ENCODE measurements at regions not wholly inside any gene's neighbourhood (a gene's known extent, or its start where the extent isn't known, plus 50 kb on each side); places are given as distances from the start of the nearest gene placed in this dataset.
"Not testable (repeated sequence)": the region's sequence is repeated elsewhere in the genome, so short reads cannot be mapped to it uniquely, and the experiment has no call there.

GRCh38 chr1:191498825-191499224 lies 659.4 kb upstream of the RGS18 start:
- no peak for DNase-seq (ENCODE audit: low read depth)
- TF ChIP-seq CTCF (IDR thresholded peaks at IDR 0.05; ENCODE audit: control insufficient read depth, extremely low read depth, insufficient read depth): no peak
- H3K4me3 ChIP-seq (ENCODE audit: low read depth, low read length): no peak overlapping the region

GRCh38 chr1:191504999-191505398 lies 653.3 kb upstream of the RGS18 start:
- H3K4me3 ChIP-seq (ENCODE audit: low read depth, low read length): no peak overlapping the region
- DNase-seq (ENCODE audit: low read depth): no peak
- no peak for TF ChIP-seq CTCF (IDR thresholded peaks at IDR 0.05; ENCODE audit: control insufficient read depth, extremely low read depth, insufficient read depth)

DNA sequence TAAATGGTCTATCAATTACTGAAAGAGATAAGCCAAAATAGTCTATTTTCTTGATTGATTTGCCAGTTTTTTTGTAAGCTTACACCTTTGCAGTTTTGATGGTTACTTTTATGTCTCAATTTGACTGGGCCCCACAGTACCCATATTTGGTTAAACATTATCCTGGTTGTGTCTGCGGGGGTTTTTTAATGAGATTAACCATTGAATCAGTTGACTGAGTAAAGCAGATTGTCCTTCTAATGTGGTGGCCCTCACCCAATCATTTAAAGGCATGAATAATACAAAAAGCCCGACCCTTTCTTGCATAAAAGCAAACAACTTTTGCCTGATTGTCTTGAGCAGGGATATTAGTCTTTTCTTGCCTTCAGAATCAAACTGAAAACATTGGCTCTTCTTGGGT lies 650.0 kb upstream of the RGS18 start:
- no peak for TF ChIP-seq CTCF (IDR thresholded peaks at IDR 0.05; ENCODE audit: control insufficient read depth, extremely low read depth, insufficient read depth)
- DNase-seq (ENCODE audit: low read depth): no peak

DNA sequence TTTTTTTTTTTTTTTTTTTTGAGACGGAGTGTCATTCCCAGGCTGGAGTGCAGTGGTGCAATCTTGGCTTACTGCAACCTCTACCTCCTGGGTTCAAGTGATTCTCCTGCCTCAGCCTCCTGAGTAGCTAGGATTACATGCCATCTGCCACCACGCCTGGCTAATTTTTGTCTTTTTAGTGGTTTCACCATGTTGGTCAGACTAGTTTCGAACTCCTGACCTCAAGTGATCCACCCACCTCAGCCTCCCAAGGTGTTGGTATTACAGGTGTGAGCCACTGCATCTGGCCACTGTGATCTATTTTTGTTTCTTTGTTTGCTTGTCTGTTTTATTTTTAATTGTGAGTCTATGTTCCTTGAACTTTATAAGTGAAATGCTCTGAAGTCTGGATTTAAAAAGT lies 646.8 kb upstream of the RGS18 start:
- not testable (repeated sequence) for DNase-seq (ENCODE audit: low read depth); H3K4me3 ChIP-seq (ENCODE audit: low read depth, low read length)

More for the DNA sequence above, 650.0 kb upstream of the RGS18 start:
- H3K4me3 ChIP-seq (ENCODE audit: low read depth, low read length): no peak overlapping the region

DNA sequence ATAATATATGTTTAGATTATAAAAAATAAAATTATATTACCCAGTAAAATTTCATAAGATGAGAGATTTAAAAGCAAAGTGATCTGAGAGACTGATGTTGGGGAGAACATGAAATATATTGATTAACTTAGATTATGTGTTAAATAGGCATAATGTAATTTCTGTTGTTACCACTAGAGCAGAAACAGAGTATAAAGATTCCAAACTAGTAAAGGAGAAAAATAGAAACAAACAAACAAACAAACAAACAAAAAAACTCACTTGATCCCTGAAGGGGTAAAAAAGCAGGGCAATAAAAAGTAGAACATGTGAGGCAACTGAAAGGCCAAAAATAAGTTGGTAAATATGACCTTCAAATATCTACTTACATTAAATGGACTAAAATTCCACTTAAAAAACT lies 640.4 kb upstream of the RGS18 start:
- no peak overlapping the region for H3K4me3 ChIP-seq (ENCODE audit: low read depth, low read length)
- DNase-seq (ENCODE audit: low read depth): no peak
- no peak for TF ChIP-seq CTCF (IDR thresholded peaks at IDR 0.05; ENCODE audit: control insufficient read depth, extremely low read depth, insufficient read depth)

GRCh38 chr1:191519519-191519918 lies 638.7 kb upstream of the RGS18 start:
- DNase-seq (ENCODE audit: low read depth): no peak
- no peak overlapping the region for H3K4me3 ChIP-seq (ENCODE audit: low read depth, low read length)
- TF ChIP-seq CTCF (IDR thresholded peaks at IDR 0.05; ENCODE audit: control insufficient read depth, extremely low read depth, insufficient read depth): no peak

- no peak overlapping the region for H3K4me3 ChIP-seq (ENCODE audit: low read depth, low read length)
- no peak for TF ChIP-seq CTCF (IDR thresholded peaks at IDR 0.05; ENCODE audit: control insufficient read depth, extremely low read depth, insufficient read depth)
- no peak for DNase-seq (ENCODE audit: low read depth)
Observed at GRCh38 chr1:191520345-191520744, 637.9 kb upstream of the RGS18 start.

DNA sequence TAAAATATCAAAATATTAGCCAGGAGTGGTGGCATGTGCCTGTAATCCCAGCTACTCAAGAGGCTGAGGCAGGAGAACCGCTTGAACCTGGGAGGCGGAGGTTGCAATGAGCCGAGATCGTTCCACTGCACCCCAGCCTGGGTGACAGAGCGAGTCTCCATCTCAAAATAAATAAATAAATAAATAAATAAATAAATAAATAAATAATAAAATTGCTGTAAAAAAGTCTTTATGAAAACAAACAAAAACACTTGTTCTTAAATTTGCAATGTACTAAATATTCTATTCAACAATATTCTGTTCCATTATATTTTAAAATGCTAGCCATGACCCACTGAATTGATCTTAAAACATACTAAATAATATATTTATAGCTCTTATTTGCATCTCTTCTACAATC lies 632.3 kb upstream of the RGS18 start:
- not testable (repeated sequence) for H3K4me3 ChIP-seq (ENCODE audit: low read depth, low read length); DNase-seq (ENCODE audit: low read depth)

Measured in LNCaP clone FGC (cell line).